Upper lobe of left lung (tissue), 4 donors: ENCODE measurements at regions not wholly inside any gene's neighbourhood (a gene's known extent, or its start where the extent isn't known, plus 50 kb on each side); places are given as distances from the start of the nearest gene placed in this dataset.

Experiments
- POLR2A ChIP-seq, 4 donors: fragments of 450-650 bp; IDR thresholded peaks; one replicate each; pipeline ENCODE4 v1.5.1; 2016 to 2017; ENCODE audit warnings: antibody characterized with exemption in 4 of 4, mild to moderate bottlenecking in 2 of 4
- TF ChIP-seq, protein P1 (sequence below), 6 experiments: fragments of 450-650 bp in 4 of 6; fragments of 200-600 bp in 2 of 6; sonication (generic) in 2 of 6; IDR thresholded peaks; one replicate each; pipeline ENCODE4 v1.5.1; 2016 to 2019; ENCODE audit warnings: antibody characterized with exemption in 6 of 6

DNA sequence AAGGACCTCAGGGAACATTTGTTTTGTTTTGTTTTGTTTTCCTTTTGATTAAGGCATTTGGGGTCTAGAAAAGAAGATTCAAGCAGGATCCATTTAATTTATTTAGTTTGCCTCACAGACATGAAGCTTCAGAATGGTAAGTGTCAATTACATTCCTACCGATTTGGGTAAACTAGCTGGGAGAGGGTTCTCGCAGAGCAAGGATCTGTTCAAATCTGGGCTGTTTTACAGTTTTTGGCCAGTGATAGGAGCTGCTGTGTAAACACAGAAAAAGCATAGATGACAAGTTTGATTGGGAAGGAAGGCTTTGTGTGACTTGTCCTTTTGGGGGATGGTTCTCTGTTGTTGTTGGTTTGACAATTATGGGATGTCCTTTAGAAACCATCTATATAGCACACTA is 470.3 kb upstream of the WWC1 start:
- no peak for TF ChIP-seq POLR2A (IDR thresholded peaks at IDR 0.05)
- TF ChIP-seq, protein P1, sequence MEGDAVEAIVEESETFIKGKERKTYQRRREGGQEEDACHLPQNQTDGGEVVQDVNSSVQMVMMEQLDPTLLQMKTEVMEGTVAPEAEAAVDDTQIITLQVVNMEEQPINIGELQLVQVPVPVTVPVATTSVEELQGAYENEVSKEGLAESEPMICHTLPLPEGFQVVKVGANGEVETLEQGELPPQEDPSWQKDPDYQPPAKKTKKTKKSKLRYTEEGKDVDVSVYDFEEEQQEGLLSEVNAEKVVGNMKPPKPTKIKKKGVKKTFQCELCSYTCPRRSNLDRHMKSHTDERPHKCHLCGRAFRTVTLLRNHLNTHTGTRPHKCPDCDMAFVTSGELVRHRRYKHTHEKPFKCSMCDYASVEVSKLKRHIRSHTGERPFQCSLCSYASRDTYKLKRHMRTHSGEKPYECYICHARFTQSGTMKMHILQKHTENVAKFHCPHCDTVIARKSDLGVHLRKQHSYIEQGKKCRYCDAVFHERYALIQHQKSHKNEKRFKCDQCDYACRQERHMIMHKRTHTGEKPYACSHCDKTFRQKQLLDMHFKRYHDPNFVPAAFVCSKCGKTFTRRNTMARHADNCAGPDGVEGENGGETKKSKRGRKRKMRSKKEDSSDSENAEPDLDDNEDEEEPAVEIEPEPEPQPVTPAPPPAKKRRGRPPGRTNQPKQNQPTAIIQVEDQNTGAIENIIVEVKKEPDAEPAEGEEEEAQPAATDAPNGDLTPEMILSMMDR (IDR thresholded peaks at IDR 0.05): no peak
